Stimulated activated CD4-positive, alpha-beta T cell treated with anti-CD3 and anti-CD28 coated beads, Interleukin-15, amount 100 ng/mL, for 24 hours (primary cell): ENCODE measurements at regions not wholly inside any gene's neighbourhood (a gene's known extent, or its start where the extent isn't known, plus 50 kb on each side); places are given as distances from the start of the nearest gene placed in this dataset.

Experiments used
- DNase-seq: peaks from one replicate; pipeline ENCODE4 v3.0.0-alpha.2; 2020

DNA sequence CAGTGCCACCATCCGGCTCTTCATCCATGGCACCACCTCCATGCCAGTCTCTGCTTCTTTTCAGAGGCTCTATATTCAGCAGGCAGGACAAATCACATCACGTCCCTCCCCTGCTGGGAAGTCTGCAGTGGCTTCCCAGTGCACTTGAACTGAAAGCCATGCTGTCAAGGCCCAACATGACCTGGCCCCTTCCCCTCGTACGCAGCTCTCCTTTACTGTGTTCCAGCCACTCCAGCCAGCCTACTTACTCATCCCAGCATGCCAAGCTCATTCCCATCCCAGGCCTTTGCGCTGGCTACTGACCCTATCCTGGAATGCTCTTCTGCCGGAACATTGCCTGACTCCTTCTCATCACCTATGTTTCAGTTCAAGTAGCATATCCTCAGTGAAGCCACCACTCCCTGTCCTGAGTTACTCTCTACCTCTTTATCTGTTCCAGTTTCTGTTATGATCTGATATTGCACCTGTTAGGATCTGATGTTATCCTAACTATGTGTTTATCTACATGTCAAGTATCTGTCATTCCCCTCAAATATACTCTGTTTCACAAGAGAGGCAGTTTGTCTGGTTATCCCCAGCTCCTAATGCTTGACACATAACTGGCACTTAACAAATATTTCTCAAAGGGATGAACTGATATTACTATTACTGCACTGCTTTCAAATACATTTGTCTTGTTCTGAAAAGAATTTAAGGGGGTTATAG, 101.2 kb upstream of the F3 start:
- DNase-seq, result no peak

DNA sequence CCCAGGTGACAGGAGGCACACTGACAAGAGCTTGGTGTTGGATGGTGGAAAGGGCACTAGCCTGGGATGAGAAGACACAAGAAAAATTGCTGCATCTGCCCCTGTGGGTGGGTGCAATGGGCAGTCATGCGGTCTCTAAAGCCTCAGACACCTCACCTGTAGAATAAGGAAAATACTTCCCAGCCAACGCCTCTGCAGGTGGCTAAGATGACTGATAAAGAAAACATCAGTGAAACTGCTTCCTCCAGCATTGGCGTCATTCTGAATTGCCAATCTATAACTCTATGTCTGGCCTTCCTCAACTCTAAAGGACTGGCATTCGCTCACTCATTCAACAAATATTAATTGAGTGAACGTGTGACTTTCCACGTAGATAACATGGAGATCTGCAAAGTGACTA, 100.4 kb upstream of the F3 start:
- DNase-seq, result no peak

DNA sequence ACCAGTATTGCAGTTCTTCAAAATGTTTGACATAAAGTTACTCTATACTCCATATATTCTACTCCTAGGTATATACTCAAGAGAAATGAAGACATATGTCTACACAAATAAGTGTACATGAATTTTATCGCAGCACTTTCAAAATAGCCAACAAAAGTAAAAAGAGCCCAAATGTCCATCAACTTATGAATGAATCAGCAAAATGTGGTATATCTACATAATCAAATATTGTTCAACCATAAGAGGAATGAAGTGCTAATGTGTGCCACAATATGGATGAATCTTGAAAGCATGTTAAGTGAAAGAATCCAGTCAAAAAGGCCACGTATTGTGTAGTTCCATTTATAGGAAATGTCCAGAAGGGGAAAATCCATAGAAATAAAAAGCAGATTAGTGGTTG, 98.6 kb upstream of the F3 start:
- DNase-seq, result no peak

DNA sequence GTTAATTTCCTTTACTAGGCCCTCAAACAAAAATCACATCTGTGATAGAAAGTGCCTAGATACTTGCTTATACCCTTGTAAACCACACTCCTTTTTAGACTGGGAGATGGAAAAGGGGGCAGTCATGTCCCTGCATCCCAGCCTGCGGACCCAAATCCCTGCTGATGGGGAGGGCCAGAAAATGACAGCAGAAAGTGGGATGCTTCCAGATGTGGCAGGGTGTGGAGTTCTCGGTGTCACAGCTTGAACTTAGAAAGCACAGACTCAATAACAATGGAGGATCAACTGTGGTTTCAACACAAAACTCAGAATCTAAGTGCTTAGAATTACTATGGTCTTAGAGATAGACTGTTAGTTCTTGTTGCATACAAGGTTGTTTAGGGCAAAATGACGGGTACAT, 95.6 kb upstream of the F3 start:
- DNase-seq, result no peak

DNA sequence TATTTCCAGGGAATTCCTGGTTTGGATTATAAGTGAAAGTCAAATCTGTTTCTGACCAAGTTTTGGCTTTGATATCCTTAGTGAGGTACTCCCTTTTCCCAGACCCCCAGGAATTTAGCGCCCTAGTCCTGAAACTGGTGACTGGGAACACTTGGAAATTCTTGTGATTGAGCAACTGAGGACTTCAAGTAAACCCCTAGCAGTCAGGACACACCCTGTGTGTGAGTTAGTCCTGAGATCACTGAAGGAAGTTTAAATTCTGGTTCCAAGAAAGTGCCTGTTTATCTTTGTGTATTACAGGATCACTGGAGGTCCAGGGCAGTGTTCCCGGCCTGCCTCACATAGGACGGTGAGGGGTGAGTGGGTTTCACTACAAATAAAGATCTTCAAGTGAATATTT, 95.1 kb upstream of the F3 start:
- no peak for DNase-seq

DNA sequence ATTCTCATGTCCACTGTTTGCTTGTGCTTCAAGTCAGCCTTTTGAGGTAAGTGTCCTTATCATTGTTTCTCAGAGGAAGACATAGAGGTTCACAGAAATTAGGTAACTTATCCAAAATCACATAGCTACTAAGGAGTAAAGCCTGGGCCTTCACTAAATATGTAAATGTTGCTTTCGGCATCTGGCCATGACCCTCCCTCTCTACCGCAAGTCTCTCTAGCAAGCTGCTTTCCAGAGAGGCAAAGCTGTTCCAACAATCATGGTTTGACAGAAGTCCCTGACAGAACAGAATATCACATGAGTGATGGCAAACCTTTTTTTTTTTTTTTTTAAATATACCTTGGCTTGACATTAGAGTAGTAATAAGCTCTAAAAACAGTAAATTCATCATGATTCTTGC, 94.5 kb upstream of the F3 start:
- no peak for DNase-seq

DNA sequence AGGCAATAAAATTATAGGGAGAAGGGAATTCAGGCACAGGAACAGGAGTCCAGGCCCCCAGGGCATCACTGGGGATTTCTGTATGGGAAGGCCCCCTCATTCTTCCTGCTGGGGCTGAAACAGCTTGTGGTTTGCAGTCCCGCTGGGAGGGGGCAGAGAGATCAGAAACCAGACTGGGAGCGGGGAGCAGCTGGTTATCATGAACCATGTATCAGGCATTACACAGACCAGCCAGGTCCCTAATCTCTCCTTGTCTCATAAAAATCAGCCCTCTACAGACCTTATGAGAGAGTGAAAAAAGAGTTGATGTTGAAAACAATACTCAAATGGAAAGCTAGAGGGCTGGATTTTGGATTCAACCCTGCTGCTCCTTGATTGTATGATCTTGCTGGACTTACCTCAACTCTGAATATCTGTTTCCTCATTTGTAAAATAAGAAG, 93.4 kb upstream of the F3 start:
- no peak for DNase-seq

DNA sequence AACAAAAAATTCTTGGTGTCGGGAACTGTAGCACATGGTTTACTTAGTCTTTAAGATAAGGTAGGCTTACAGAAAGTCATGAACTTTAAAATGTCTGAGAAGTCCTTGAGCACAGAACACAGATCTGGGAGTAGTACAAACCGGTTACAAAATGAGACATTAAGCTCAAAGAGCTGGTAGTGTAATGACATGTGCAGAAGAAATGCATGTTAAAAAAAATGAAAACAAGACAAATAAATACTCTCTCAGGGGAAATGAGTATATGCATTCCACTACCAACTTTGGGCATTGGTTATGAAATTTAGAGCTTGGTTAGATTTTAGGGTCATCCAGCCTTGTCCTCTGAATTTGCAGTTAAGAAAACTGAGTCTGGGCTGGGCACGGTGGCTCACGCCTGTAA, 91.5 kb upstream of the F3 start:
- DNase-seq, result no peak

DNA sequence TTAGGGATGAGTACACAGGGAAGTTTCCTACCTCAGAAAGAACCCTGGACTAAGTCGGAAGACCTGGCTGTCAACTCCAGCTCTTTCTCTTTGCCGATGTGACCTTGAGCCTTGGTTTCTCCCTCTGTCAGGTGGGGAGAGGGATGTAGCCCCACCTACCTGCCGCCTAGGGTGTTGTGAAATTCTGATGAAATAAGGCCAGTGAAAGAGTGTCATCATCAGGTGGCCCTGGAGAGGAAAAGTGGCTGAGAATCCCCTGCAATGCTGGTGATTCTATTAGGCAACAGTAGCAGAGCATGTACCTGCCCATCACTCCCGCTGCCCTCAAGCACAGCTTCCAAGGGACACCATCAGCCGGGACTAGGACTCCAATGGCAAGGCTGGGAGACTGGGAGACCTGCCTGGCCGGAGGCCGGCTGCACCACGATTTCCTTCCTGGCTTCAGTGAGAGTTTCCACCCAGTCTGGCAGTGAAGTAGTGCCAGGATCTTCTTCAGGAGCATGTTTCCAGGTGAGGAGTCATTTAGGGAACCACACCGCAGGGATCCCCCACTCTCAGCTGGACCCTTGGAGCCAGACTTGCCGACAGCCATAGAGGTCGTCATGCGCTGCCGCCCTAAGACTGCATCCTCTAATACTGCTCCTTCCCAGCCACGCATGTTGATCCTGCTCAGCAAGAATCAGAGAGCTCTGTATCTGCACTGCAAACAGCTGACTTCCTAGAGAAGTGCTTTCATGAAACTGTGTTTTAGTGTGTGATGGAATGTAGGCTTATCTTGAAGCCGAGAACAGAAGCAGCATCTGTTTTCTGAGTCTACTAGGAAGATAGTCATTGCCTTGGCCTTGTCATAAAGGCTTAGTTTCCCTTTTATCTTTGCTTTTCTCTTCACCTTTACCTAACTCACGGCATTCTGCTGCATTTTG, 88.0 kb upstream of the F3 start:
- no peak for DNase-seq

DNA sequence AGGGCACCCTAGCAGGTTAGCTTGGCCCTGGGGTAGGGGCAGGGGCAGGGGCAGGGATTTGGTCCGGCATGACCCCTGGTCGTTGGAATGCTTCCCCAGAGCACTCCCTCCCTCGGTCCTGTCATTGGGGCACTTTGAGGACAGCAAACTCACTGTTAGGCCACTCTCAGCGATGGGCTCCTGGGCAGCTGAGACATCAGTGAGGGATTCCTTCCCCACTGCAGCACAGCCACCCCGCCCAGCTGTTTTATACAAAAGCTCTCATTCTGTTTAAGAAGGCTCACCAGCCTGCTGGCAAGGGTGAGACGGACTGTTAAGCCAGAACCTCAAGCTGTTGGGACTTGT, 86.9 kb upstream of the F3 start:
- no peak for DNase-seq

DNA sequence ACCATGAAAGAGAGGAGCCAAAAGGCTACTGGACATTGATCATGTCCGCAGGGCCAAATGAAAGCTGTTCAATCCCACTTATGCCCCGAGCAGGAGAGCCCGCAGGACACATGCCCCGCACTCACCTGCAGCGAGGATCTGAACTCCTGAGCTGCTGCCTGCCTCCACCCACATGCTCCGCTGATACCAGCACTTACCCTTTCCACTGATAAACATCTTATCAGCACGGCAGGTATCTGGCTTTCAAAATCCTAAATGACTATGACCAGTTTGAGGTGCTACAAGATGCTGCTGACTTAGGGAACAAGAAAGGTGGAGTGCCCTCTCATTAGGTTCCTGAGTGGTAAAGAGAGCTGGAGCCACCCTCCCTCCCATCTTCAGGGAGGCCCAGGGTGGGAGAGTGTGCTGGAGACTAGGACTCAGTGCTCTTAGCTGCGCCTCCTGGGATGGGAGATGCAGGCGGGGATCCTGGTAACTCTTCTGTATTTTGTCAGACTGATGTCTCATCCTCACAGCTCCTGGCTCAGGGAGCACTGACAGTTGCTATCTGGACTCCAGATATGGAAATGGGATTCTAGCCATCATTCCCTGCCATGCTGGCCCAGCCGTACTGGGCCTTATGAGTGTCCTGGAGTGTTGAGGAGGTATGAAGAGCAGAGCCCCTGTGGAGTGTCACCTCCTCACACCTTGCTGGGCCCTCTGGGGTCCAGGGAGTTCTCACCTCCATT, 86.4 kb upstream of the F3 start:
- DNase-seq, result no peak

DNA sequence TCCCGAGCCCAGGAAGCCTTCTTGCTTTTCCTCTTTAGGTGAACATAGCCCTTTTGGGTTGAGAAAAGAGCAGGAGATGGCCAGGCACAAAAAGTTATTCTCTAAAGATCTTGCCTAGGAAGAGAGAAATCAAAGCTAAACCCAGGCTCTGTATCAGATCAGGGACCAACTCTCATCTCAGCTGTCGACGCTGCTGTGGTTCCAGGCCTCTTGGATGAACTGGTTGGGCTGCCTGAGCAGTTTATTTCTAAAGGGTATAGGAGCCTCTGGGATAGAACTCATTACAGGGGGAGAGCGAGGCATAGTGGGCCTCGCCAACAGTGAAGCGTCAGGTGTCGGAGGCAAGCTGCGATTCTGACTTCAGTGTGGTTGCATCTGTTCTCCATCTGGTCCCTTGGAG, 82.6 kb upstream of the F3 start:
- no peak for DNase-seq

DNA sequence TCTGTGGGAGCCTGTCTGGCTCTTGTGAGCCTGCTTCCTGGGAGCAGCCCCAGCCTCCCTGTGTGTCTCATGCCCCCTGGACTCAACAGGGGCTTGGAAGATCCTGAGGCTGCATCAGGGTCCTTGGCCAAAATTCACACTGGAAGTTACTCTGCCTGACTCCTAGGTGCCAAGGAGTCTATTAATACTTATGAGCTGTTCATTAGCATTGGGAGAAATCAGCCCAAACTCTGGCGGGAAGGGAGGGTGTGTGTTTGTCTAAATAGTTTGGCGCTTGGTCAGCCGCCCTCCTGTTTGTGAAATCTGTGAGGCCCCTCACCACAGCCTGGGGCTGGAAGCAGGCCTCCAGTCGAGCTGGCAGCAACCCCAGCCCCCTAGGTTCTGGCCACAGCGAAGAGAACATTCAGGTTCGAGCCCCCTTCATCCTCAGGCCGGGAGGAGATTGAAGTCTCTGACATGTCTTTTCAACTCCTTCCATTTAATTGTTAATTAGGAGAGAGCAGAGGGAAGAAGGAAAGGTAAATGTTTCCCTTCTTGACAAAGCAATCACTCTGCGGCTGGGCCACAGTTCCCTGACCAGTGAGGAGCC, 82.1 kb upstream of the F3 start:
- DNase-seq, result no peak

DNA sequence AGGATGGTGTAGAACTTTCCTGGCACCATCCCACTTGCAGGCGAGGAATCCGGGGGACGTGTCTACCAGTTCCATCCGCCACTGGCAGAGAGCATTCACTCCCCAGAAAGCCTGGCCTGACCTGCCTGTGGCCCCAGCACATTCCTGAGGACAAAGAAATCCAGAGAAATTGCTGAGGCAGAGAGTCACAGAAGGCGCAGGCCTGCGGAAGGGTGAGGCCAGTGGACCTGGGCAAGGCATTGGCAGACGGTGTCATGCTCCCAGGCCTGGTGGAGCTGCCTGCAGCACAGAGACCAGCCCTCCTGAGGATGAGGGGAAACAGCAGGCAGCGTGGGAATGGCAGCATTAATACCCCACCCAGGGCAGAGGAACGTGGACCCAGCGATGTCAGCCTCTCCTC, 81.2 kb upstream of the F3 start:
- no peak for DNase-seq

DNA sequence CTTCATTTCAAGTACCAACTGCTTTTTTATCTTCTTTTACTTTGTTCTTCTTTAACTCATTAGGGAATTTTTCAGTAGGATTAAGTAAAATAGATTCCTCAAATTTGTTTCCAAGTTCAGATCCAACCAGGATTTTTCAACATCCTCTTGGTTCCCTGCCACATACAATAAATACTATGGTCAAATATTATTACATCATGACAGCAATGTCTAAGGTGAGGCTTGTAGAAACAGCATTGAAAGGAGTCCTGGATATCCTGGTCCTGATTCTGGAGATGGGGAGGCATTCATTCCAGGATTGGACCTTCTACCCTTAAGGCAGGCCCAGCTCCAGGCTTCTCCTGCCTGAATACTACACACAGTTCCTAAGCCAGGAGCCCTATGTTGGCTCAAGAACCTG, 80.2 kb upstream of the F3 start:
- no peak for DNase-seq

DNA sequence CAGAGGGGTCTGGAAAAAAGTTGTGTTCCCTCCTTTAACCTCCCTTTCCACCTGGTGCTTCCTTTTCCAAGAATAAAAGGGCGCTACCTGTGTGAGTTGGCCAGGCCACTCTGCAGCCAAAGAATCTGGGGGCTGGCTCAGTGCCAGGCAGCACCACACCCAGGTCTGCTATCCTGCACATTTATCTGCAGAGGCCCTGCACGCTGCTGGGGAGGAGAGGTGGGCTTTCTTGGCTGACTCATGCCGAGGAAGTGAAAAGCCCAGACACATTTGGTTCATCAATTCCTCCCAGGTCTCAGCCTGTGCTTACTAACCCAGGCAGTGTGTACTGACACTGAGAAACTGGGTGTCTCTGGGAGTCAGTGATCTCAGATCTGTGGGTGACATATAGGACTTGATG, 79.8 kb upstream of the F3 start:
- DNase-seq, result no peak

DNA sequence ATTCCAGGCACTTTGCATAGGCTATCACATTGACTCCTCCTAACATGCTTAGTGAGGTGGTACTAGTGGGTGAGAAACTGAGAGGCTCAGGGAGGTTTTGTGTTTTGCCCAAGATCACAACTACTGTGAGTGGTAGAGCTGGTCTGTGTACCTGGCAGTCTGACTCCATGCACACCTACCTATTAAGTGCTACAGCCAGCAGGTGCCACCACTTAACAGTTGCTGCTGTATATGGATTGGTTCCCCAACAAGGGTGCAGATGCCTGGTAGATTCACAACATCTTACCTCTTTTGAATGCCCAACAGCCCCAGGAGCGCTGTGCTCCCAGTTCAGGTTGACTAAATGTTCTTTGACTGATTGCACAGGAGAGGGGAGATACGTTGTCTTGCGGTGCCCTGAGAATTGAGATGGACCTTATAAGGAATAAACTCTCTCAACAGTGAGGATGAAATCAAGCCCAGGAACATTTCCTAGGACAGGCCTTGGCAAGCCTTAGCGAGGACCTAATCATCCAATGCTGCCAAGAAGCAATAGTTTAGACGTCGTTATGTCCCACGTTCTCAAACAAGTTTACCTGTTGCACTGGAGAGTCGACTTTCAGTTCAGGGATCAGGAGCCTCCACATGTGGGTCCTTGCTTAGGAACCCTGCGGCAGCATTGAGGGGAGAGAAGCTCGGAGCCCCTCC, 78.9 kb upstream of the F3 start:
- DNase-seq, result no peak

DNA sequence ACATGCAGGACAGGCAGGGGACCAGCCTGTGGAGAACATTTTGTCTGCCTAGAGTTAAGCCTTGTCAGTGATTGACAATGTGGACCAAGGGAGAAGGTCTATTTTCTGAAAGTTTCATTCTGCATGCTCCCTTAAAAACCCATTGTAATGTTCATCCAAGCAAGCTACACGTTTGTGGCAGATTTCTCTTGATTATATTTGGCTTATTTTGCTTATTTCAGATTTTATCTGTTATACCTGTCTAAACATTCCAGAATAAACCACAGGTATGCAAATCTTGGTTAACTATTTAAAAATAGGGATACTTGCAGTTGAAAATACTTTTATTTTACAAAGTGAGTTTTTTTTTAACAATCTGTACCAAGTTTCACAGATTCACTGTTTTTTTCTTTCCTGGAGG, 78.2 kb upstream of the F3 start:
- no peak for DNase-seq

DNA sequence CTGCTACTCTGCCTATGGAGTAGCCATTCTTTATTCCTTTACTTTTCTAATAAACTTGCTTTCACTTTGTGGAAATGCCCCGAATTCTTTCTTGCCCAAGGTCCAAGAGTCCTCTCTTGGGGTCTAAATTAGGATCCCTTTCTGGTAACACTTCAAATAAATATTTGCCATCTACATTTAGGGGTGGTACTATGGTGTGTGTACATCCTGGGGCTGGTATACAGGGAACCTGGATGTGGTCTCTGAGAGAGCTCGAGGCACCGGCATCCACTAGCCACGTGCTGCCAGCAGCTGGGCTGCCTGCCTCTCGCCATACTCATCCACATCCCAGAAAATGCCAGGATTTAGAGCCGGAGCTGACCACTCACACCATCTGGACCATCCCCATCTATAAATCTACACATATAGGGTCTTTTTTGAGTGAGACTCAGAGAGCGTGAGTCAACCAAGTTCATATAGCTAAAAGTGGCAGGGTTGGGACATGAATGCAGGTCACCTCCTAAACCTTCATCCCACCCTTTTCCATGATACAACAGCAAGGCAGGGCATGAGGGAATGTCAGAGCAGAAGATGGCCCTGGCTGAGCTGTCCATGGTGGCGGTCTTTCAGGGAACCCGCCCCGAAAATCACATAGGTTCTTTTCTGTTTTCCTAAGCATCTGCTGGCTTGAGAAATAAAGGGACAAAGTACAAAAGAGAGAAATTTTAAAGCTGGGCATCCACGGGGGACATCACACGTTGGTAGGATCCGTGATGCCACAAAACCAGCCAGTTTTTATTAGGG, 76.6 kb upstream of the F3 start:
- DNase-seq, result no peak

DNA sequence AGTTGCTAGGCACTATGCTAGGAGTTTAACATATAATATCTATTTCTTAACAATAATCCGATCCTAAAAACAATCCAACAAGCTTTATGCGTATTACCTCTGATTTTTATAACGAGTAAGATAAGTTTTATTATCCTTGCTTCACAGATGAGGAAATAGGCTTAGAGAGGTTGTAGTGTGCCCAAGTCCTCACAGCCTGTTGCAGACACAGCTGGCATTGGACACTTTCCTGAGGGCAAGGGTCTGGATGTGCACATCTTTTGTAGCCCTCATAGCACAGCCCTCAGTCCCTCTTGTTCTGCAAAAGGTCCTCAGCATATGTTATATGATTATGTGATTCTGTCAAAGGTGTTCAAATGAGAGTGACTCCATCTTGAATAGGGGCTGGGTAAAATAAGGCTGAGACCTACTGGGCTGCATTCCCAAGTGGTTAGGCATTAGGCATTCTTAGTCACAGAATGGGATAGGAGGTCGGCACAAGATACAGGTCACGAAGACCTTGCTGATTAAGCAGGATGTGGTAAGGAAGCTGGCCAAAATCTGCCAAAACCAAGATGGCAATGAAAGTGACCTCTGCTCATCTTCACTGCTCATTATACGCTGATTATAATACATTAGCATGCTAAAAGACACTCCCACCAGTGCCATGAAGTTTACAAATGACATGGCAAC, 75.7 kb upstream of the F3 start:
- DNase-seq, result no peak

DNA sequence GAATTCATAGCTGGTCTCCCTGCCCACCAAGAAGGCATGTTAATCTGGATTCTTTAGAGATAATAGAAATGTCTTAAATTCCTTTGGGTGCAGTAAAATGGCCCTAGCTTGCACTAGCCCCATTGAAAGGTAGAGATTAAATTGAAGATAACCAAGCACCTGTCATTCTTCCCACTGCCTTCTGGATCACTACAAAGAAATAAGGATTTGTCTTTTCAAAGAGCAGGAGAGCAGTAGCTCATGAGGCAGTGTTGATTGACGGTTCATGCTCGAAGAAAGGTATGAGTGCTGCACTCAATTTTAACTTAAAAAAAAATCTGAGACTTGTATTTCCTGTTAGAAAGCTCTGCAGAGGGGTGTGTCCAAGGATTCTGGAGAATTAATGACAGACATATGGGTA, 74.9 kb upstream of the F3 start:
- DNase-seq, result no peak

DNA sequence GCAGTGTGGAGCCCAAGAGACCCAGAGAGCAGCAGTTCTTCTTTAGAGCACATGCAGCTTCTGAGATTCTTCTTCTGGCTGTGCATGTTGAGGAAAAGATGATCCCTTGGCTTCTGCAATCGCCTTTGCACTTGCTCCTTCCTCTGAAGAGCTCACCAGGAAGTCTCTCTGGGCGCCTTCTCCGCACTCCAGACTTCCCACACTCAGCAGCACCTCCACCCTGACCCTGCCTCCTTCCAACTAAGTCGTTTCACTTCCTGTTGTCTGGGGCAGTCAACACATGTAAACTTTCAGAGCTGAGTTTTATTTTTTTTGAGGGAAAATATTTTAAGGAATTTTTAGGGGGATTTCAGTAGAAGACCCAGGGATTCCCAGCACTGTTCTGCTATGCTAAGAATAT, 73.4 kb upstream of the F3 start:
- no peak for DNase-seq
